ENCODE measurements at regions not wholly inside any gene's neighbourhood (a gene's known extent, or its start where the extent isn't known, plus 50 kb on each side); places are given as distances from the start of the nearest gene placed in this dataset.
"Not testable (repeated sequence)": the region's sequence is repeated elsewhere in the genome, so short reads cannot be mapped to it uniquely, and the experiment has no call there.

DNA sequence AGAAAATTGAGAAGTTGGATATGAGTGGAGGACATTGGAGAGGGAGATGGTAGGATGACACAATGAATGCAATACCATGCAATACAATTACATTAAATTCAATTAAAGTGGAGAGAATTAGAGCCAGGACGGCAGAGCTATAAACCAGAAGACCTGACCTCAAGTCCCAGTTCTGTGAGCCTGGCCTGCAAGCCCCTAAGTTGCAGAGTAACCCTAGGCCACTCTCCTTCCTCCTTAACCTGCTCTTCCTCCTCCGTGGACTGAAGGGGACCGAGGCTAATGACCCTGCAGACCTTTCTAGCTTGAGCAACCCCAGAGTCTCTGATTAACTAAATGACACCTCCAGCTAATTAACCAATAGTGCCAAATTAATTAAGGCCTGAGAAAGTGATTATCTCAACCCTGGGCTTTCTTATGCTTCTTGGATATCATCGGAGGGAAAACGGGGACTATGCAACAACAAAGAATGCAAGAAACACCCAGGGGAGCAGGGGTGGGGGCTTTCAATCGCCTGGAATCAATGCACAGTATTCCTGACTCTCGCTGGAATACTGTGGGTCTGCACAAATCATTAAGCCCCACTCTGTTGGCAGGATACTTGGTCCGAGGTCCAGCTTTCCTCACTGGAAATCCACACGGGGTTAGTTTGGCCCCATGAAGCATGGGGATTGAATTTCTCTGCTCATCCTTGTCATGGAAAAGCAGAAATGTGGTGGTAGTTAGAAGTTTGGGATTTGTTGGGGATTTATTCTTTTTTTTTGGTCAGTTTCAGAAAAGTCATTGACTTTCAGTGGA, 548.3 kb downstream of the MN1 start:
- Histone ChIP-seq H3K27ac (ENCODE audit: low read depth in 2 of 2, low read length in 2 of 2) (no peak overlapping the region), H3K4me1 (ENCODE audit: control insufficient read depth in 2 of 3, insufficient read depth in 2 of 3, low read depth in 1 of 3, low read length in 3 of 3) (no peaks in the 10 kb centered on the region), H3K9ac (ENCODE audit: low read length in 3 of 3) (no peak overlapping the region), H3K27me3 (ENCODE audit: control insufficient read depth, insufficient read depth, low read length) (no peaks in the 10 kb centered on the region), H3K36me3 (ENCODE audit: control insufficient read depth in 2 of 3, insufficient read depth in 3 of 3, low read length in 3 of 3) (no peaks in the 10 kb centered on the region), H3K9me3 (ENCODE audit: control insufficient read depth in 2 of 3, insufficient read depth in 1 of 3, low read length in 3 of 3) (peaks cover 0 to 7% (median 0%) of the 10 kb centered on the region in 3 donors), H3K4me3 (ENCODE audit: low read length in 3 of 3) (no peak overlapping the region)
- FAIRE-seq (no peak), DNase-seq (no peak)
- TF ChIP-seq, protein P1, sequence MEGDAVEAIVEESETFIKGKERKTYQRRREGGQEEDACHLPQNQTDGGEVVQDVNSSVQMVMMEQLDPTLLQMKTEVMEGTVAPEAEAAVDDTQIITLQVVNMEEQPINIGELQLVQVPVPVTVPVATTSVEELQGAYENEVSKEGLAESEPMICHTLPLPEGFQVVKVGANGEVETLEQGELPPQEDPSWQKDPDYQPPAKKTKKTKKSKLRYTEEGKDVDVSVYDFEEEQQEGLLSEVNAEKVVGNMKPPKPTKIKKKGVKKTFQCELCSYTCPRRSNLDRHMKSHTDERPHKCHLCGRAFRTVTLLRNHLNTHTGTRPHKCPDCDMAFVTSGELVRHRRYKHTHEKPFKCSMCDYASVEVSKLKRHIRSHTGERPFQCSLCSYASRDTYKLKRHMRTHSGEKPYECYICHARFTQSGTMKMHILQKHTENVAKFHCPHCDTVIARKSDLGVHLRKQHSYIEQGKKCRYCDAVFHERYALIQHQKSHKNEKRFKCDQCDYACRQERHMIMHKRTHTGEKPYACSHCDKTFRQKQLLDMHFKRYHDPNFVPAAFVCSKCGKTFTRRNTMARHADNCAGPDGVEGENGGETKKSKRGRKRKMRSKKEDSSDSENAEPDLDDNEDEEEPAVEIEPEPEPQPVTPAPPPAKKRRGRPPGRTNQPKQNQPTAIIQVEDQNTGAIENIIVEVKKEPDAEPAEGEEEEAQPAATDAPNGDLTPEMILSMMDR (IDR thresholded peaks at IDR 0.05; ENCODE audit: borderline replicate concordance, extremely low read depth, insufficient read depth), result no peak
- intact Hi-C loops (cut with DNase I), result no loop called here

- H3K9me3 ChIP-seq (ENCODE audit: control insufficient read depth in 2 of 3, insufficient read depth in 1 of 3, low read length in 3 of 3); H3K36me3 ChIP-seq (ENCODE audit: control insufficient read depth in 2 of 3, insufficient read depth in 3 of 3, low read length in 3 of 3); intact Hi-C loops (cut with DNase I); H3K27me3 ChIP-seq (ENCODE audit: control insufficient read depth, insufficient read depth, low read length); H3K4me3 ChIP-seq (ENCODE audit: low read length in 3 of 3); H3K27ac ChIP-seq (ENCODE audit: low read depth in 2 of 2, low read length in 2 of 2); H3K4me1 ChIP-seq (ENCODE audit: control insufficient read depth in 2 of 3, insufficient read depth in 2 of 3, low read depth in 1 of 3, low read length in 3 of 3); DNase-seq; H3K9ac ChIP-seq (ENCODE audit: low read length in 3 of 3); FAIRE-seq: not testable (repeated sequence)
Observed at GRCh38 chr22:27254063-27254462, 547.5 kb downstream of the MN1 start.

DNA sequence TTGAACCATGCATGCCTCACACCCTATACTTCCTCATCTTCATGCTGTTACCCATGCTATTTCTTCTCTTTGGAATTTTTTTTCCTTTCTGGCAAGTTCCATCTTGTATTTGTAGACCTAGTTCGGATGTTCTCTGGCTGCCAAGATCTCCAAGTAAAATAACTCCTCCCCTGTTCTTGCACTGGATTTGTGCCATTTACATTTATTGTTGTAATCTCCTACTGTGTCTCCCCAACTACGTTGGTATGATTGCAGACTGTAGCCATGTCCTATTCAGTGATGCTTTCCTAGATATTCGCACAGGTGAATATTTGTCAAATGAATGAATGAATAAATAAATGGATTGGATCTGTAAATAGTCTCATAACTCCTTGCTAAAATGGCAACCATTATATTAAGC, 546.0 kb downstream of the MN1 start:
- FAIRE-seq (no peak), DNase-seq (no peak)
- Histone ChIP-seq H3K36me3 (ENCODE audit: control insufficient read depth in 2 of 3, insufficient read depth in 3 of 3, low read length in 3 of 3) (no peaks in the 10 kb centered on the region), H3K4me1 (ENCODE audit: control insufficient read depth in 2 of 3, insufficient read depth in 2 of 3, low read depth in 1 of 3, low read length in 3 of 3) (no peaks in the 10 kb centered on the region), H3K9ac (ENCODE audit: low read length in 3 of 3) (no peak overlapping the region), H3K9me3 (ENCODE audit: control insufficient read depth in 2 of 3, insufficient read depth in 1 of 3, low read length in 3 of 3) (peaks cover 0 to 7% (median 0%) of the 10 kb centered on the region in 3 donors), H3K27me3 (ENCODE audit: control insufficient read depth, insufficient read depth, low read length) (no peaks in the 10 kb centered on the region), H3K27ac (ENCODE audit: low read depth in 2 of 2, low read length in 2 of 2) (no peak overlapping the region), H3K4me3 (ENCODE audit: low read length in 3 of 3) (no peak overlapping the region)
- intact Hi-C loops (cut with DNase I), result no loop called here
- TF ChIP-seq, protein P1 (IDR thresholded peaks at IDR 0.05; ENCODE audit: borderline replicate concordance, extremely low read depth, insufficient read depth), result no peak

DNA sequence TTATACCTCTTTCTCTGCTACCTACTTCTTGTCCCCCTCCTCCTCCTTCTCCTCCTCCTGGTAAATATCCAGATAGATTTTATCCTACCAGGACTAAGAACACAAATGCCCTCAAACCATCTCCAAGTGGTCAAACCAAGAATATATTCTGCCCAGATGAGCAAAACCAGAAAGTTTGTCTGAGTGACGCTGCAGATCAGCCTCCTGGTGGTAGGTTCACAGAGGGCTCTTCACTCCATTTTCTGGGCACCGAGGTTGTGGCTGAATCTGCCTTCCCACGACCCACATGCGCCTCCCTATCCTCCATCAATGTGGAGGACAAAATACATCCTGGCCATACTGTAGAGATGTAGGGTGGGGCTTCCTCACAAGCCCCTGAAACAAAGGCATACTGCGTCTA, 543.6 kb downstream of the MN1 start:
- Histone ChIP-seq H3K4me1 (ENCODE audit: control insufficient read depth in 2 of 3, insufficient read depth in 2 of 3, low read depth in 1 of 3, low read length in 3 of 3) (no peaks in the 10 kb centered on the region), H3K27ac (ENCODE audit: low read depth in 2 of 2, low read length in 2 of 2) (no peak overlapping the region), H3K4me3 (ENCODE audit: low read length in 3 of 3) (no peak overlapping the region), H3K36me3 (ENCODE audit: control insufficient read depth in 2 of 3, insufficient read depth in 3 of 3, low read length in 3 of 3) (no peaks in the 10 kb centered on the region), H3K9me3 (ENCODE audit: control insufficient read depth in 2 of 3, insufficient read depth in 1 of 3, low read length in 3 of 3) (peaks cover 0 to 7% (median 0%) of the 10 kb centered on the region in 3 donors), H3K9ac (ENCODE audit: low read length in 3 of 3) (no peak overlapping the region), H3K27me3 (ENCODE audit: control insufficient read depth, insufficient read depth, low read length) (no peaks in the 10 kb centered on the region)
- no peak for FAIRE-seq
- TF ChIP-seq, protein P1 (IDR thresholded peaks at IDR 0.05; ENCODE audit: borderline replicate concordance, extremely low read depth, insufficient read depth), result no peak
- intact Hi-C loops (cut with DNase I), result no loop called here
- DNase-seq, result no peak

All from kidney (tissue), 13 donors.